ENCODE measurements at regions not wholly inside any gene's neighbourhood (a gene's known extent, or its start where the extent isn't known, plus 50 kb on each side); places are given as distances from the start of the nearest gene placed in this dataset.

DNA sequence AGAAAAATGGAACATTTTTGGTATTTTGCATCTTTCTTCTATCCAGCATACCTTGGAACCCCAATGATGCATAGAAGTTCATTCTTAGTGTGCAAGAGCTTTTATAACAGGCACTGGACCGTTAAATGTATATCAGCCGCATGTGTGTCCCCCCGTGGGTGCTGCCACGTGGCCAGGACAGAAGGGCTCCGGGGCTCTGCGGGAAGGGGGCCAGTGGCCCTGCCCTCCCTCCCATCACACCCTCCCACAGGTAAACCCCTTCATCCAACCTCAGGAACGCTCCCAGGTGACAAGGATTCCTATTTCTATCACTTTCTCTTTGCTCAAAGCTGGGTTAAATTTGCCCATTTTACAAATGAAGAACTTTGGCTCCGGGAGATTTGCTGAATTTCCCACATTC, 393.4 kb upstream of the IRX4 start:
- TF ChIP-seq CTCF (IDR thresholded peaks at IDR 0.05), result no peak
- no peak for TF ChIP-seq ZFX (IDR thresholded peaks at IDR 0.05; ENCODE audit: borderline replicate concordance)
